NCI-H2196 treated with DMSO at 0.1 percent for 48 hours (cell line): ENCODE measurements at regions not wholly inside any gene's neighbourhood (a gene's known extent, or its start where the extent isn't known, plus 50 kb on each side); places are given as distances from the start of the nearest gene placed in this dataset.
"Not testable (repeated sequence)": the region's sequence is repeated elsewhere in the genome, so short reads cannot be mapped to it uniquely, and the experiment has no call there.

ENCODE experiments used
- DNase-seq: peaks from one replicate; lab custom pipeline; 2025; ENCODE audit not compliant: unreplicated experiment; lab: John Stamatoyannopoulos, UW

DNA sequence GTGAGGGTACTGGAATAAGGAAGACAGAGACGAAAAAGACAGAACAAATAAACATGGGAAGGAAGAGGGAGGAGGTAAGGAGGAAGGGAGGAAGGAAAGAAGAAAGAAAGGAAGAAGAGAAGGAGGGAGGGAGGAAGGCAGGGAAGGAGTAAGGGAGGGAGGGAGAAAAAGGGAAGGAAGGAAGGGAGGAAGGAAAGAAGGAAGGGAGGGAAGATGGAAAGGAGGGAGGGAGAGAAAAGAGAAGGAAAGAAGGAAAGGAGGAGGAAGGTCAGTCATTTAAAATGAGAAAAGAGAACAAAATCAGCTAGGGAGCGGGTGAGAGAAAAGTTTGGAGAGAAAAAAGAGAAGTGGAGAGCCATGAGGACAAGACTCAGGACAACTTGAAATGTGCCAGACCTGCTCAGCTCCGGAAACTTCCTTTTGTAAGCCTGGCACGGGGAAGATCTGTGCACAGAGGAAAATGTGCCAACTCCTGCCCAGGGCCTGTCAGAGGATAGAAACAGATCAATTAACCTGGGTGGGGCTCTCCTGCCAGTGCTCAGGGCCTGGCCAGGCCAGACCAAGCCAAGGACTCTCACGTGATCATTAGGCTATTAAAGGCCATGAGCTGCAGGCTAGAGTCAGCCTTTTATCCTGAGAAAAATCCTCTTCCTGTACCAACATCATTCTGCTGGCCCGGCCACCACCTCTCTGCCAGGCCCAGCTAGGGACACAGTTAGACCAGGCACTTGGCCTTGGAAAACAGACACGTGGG is 50.1 kb upstream of the BCL6 start:
- no peak for DNase-seq

DNA sequence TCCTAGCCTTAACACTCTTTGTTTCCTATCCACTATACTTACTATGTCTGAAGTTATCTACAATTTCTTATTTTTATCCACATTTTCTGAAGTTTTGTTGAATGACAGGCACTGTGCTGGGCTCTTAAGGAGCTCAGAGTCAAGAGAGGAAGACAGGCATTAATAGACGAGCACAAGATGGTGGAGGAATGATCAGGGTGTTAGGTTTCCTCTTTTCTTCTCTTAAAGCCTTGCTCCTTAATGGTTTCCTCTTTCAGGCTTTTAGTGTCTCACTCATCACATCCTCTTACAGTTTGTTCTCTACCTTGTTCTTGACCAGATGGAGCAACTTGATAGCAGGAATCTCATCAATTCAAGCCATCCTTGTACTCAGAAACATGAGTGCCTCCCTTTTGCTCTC is 52.9 kb upstream of the BCL6 start:
- no peak for DNase-seq

DNA sequence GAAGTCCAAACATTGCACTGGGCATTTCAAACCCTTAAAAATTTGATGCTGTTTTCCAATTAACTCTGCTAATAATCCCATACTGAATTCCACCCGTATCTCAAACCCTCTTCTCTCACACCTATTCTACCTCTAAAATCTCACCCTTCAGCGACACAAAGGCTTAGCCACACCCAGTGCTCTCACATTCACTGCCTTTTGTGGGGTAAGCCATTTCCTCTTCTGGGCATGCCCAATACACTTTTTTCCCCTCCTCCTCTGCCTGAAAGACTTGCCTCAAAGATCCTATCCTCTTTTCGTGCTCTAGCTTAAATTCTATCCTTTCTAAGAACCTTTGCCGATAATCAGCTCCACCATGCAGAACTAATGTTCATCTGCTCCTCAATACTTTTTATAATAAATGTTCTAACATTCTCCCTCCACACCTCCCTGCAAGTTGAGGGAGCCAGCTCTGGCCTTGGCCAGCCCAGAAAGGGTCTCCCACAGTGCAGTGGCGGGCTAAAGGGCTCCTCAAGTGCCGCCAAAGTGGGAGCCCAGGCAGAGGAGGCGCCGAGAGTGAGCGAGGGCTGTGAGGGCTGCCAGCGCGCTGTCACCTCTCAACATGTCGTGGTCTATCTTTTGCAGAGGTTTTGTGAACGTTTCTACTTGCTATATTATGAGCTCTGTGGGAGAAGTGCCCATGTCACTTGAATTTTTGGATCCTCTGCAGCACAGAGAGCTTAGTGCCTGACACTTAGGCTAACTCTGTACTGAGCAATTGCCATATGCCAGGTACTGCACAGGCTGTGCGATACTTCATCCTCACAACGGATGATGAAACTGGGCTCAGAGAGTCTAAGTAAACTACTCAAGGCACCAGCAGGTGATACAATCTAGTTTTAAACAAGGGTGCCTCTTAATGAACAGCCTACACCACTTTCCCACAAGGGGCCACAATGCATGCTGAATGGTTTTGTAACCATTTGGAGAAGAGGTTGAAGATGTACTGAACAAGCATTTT is 53.6 kb upstream of the BCL6 start:
- DNase-seq: no peak

- DNase-seq: no peak
These were observed 54.8 kb upstream of the BCL6 start for GRCh38 chr3:187799942-187800641.

DNA sequence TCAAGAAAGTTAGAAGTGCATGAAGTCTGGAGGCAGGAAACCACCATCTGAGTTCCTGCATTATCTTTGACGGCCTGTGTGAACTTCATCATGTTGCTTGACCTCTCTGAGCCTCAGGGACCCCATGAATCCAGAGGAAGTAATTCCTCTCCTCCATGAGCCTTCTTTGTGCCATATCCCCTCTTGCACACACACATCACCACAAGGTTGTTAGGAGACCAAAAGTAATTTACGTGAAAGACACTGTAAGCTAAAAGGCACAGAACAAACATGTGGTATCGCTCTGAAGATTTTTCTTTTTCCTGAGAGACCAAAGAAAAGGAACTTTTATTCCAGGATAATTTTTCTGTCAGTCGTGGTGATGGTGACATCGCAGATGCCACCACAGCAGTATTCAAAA is 55.9 kb upstream of the BCL6 start:
- DNase-seq: no peak

GRCh38 chr3:187802203-187802927 is 57.1 kb upstream of the BCL6 start:
- no peak for DNase-seq

DNA sequence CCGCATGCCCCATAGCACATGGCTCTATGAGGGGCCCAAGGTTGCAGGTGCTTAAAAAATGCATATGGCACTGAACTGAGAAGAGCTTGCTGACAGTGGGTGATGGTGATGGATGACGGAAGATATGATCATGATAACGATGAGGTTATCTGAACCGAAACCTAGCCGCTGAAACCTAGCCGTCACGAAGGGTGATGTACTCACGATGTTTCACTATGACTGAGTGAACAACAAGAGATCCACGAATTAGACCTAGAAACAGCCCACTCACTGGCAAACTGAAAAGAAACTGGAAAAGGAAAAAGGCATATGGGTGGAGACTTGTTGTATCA is 57.6 kb upstream of the BCL6 start:
- DNase-seq: no peak

DNA sequence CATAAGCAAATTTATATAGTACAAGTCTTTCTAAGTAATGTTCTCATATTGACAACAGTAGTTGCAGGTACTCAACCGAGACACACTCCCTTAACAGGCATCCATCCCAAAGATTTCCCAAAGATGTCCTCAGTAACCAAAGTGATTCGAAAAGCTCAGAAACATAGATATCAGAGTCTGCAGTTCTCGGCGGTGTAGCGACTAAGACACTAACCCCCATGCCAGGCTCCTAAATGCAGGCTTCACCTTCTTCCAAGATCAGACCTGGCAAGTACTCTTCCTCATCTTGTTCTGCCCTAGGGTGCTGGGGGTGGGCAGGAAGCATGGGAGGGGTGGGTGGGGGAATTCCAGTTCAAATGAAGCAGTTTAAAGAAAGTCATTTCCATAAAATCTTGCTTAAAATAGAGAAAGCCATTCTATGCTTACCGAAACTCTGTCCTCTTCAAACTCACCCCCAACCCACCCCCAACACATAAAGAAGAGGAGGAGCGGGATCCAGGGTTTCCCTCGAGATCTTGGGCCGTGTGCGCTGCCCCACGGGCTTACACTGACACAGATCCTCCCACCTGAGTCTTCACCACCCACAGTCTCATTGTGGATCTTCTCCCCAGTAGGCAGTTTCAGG is 59.0 kb upstream of the BCL6 start:
- no peak for DNase-seq

GRCh38 chr3:187804745-187805121 is 59.5 kb upstream of the BCL6 start:
- DNase-seq: no peak

- DNase-seq: no peak
These were observed 60.5 kb upstream of the BCL6 start for GRCh38 chr3:187805774-187806173.

GRCh38 chr3:187807086-187807862 is 62.0 kb upstream of the BCL6 start:
- no peak for DNase-seq

DNA sequence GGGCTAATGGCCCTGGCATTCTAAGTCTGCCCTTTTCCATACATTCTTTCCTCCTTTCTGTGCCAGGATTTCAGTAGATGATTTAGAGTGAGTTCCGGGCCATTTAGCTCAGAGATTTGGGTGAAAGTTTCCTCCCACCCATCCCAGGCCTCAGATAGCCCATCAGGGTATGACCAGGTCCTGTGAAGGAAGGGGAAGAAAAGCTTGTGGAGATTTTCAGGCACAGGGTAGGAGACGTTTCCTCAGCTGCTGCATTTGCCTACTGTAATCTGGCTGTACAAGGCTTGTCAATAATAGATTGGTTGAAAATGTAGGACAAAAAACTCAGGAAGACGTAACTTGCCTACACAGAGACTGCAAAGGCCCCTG is 63.2 kb upstream of the BCL6 start:
- DNase-seq: no peak

GRCh38 chr3:187809612-187809991 is 64.3 kb upstream of the BCL6 start:
- DNase-seq: no peak

DNA sequence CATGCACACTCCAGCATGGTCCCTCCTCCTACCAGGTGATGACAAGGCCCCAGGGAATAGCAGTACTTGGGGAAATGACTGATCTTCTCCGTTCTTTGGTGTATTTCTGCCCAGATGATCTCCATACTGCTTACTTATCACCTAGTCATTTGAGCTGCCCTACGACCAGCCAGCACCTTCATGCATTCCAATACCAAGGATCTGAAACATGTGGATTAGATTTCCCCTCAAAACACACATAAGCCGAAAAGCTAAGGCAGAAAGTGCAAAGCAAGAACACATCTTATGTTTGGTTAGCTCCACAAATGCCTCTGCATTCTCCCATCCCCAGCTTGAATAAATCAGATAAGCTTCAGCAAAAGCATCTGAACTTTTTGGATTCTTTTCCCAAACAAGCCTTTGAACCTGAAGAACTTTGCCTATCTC is 64.8 kb upstream of the BCL6 start:
- DNase-seq: no peak

DNA sequence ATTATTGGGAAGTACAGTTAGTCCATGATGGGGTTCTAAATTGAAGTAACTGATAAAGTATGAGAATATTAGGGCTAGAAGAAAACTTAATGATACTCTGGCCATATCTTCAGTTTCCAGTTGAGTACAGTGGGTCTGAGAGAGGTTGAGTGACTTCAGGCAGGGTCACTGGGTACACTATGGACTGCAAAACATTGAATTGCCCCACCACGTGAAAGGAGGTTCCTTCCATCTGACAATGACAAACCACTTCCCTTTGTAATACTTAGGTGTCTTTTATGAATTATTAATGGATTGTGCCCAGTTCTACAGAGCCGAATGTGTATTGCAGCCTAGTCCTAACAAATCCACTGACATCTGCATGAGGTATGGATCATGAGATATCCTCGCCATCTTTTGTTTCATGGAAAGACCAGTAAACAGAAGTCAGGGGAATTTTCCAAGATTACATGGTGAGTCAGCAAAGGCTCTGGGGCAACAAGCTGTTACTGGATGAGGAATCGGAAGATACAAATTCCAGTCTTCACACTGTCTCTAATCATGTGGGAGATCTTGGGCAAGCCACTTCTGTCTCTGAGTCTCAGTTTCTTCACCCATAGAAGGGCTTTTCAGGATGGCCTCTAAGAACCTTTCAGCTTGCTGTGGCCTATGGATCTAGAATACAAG is 66.5 kb upstream of the BCL6 start:
- DNase-seq: no peak

- no peak for DNase-seq
These were observed 67.2 kb upstream of the BCL6 start for GRCh38 chr3:187812496-187812895.

GRCh38 chr3:187813198-187813597 is 67.9 kb upstream of the BCL6 start:
- no peak for DNase-seq

DNA sequence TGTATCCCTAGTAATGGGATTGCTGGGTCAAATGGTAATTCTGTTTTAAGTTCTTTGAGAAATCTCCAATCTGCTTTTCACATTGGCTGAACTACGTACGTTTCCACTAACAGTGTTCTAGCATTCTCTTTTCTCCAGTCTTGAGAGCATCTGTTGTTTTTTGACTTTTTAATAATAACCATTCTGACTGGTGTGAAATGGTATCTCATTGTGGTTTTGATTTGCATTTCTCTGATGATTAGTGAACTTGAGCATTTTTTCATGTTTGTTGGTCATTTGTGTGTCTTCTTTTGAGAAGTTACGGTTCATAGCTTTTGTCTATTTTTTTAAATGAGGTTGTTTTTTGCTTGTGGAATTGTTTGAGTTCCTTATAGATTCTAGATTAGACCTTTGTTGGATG is 72.5 kb upstream of the BCL6 start:
- DNase-seq: not testable (repeated sequence)

DNA sequence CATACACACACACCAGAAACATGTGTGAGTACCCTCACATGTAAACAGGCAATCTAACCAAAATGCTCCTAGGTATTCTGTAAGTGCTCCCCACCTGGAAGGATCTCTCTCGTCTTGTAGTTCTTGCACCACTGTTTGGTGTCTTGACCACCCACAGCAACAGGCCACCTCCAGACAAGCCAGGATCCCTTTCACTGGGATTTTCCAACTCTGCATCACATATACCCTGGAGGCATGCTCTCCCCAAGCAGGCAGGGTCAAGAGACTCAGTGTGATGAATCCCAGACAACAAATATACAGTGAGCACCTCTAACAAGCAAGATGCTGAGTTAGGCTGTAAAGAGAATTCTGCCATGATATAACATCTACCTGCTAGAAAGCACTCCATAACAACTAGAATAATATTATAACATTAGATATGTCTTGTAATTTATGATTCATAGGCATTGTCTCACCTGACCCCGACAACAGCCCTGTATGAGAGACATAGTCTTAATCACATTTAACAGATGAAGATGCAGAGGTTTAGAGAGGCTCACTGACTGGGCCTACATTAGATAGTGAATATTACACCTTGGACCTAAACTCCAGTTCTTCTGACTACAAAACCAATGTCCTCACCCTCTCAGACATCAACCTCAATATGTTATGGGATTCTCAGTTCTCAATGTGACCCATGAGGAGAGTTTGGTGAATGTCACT is 76.5 kb upstream of the BCL6 start:
- DNase-seq: no peak
